Hematopoietic multipotent progenitor cell treated with erythropoietin and hydrocortisone succinate and interleukin-3 and kit ligand, for 6 days (in vitro differentiated cells): ENCODE measurements at regions not wholly inside any gene's neighbourhood (a gene's known extent, or its start where the extent isn't known, plus 50 kb on each side); places are given as distances from the start of the nearest gene placed in this dataset.

ENCODE experiments used
- DNase-seq: peaks from one replicate; pipeline ENCODE4 v3.0.0-alpha.2; 2015

DNA sequence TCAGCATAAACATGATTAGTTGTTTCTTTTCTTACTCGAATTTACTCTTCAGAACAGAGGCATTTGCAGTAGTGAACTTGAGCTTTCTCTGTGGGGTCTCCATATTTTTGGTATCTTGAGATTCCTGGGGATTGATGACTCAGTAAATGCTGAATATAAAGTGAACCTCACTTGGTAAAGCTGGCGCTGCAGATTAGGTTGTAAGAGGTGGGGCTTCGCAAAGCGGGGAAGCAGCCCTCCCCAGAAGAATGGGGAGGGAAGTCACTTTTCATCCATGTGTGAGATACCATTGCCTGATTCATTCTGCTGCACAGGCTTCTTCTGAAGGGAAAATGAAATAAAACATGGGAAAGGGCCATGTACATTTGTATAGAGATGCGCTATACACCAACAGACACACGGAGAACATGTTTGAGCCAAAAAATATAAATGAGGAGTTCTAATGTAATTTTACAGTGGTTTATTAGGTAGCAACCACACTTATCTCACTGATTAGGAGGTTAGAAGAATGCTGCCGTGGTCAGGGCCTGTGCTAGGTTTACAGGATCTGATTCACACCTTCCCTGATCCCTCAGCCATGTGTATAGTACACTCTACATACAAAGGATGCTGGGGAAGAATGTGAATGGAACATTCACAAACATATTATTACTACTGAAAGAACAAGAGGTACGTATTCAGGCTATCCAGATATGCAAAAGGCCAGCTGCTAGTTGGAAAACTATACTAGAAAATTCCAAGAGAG, 63.5 kb downstream of the DNTTIP2 start:
- DNase-seq: peak; percentile 54

DNA sequence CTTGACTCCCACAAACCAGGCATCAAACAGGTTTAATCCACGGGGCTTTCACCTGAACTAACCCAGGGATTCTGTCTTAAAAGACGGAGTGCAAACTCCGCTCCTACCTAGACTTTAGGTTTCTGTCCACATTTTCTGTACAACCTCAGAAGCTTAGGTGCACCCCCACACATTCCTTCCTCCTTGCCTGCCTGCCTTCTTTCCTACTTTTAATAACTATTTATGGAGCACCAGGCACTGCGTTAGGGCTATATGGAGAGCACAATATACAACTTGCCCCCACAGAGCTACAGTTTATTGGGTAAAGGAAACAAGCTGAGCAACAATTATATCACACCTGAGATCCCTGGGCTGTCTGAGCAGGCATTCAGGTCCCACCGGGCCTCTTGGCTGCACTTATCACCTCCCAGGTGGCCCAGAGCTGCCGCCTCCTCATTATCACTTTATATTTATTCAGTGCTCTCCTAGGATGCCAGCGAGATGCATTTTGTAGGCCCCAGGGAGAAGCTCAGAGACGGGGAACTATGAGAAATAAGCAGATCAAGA, 64.1 kb downstream of the DNTTIP2 start:
- no peak for DNase-seq

DNA sequence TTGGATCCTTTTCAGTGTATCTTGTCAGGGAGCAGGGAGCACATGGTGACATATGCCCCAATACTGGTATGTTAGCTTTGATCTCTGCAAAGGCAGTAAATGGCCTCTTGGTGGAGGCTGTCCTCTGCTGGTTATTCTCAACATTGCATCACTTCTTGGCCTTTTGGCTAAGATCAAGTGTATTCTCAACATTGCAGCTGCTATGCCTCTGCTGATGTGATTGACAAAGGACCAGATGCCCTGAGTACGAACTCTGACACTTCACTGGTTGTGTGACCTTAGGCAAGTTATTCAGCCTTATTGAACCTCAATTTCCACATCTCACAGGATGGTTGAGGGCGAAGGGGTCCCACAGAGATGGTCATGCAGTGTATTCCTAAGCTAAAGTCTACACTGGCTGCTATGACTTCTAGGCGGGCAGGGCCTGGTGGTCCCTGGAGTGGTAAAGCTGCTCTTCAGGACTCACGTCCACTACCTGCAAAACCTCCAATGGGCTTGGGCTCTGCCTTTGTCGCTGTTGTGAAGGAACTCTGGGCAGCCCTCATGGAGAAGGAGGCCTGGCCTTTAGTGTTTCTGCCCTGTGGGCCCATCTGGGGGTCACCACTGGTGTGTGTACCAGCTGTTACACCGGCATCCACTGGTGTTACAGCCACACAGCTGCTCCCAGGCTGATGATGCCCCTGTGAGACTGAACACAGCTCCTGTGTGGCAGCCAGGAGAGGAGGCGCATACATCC, 64.8 kb downstream of the DNTTIP2 start:
- peak; percentile 90 for DNase-seq

DNA sequence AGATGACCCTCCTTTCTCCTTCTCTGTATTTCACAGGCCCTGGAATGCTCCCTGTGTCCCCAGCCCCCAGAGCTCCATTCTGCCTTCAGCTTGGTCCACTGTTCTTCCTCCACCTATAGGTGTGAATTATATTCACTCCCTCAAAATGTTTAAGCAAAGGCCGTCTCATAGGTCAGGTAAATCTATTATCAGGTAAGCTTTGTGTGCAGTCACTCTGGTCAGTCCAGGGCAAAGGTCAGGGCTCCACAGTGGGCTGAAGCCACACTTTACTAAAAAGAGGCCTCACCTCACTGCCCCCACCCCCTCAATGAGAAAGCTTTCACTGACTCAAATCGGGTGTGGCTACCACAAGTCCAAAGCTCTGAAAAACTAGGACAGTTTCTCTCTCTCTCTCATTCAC, 65.9 kb downstream of the DNTTIP2 start:
- DNase-seq: peak; percentile 14

DNA sequence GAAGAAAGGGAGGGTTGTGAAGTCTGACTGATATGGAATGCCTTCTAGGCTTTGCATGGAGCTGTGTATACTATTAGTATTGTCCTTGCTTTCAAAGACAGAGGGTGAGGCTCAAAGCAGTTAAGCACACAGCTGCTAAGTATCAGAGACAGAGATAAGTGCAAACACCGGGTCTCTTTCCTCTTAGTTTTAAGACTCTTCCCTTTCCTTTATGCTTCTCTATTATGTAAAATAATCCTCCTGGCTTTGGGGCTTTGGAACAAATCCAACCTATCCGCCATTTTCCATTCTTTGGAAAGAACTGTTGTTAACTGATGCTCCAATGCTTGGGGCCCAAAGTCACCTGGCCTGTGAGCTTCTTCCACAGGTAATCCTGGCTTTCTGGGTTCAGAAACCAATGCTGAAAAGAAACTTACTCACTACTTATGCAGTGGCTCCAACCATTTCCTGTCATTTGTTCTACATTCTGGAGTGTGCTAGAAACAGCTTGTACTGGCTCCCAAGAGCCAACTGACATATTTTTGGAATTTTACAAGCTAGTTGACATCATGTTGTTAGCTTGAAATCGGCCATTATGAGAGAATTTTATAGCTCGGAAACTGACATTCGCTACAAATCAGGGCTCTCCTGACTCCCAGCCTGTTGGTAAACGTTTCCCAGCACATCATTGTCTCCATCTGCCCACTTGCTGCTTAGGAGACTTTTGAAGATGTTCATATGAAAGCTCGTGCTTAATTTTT, 67.5 kb downstream of the DNTTIP2 start:
- no peak for DNase-seq

DNA sequence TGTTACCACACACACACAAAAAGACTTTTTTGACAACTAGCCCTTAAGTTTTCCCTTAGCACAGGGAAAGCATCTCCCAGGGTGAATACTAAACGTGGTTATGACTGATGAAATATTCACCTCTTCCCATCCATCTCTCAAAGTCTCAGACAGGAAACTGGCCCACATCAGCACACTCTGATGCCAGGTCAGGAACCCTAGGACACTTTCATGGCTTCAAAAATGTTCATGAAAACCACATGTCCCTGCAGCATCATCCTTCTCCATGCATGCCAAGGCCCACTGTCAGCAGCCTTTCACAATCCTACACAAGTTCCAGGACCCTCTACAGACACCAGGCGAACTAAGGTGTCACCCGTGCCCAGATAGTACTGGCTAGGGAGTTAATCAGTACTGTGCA, 68.7 kb downstream of the DNTTIP2 start:
- DNase-seq: no peak

DNA sequence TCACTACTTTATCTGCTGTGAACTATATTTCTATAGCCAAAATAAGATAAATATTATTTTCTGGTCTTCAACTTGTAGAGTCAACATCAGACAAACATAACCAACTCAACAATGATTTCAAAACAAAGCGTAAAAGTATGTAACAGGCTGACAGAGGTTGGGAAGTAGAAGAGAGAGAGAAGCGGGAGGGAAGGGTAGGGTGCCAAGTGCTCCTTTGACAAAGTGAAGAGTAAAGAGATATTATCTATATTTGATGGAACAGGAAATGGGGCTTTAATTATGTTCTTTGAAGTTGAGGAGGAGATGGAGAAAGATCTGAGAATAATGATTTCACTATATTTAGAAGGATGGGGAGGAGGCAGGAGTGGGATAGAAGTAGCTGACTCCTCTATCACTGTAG, 70.1 kb downstream of the DNTTIP2 start:
- no peak for DNase-seq

DNA sequence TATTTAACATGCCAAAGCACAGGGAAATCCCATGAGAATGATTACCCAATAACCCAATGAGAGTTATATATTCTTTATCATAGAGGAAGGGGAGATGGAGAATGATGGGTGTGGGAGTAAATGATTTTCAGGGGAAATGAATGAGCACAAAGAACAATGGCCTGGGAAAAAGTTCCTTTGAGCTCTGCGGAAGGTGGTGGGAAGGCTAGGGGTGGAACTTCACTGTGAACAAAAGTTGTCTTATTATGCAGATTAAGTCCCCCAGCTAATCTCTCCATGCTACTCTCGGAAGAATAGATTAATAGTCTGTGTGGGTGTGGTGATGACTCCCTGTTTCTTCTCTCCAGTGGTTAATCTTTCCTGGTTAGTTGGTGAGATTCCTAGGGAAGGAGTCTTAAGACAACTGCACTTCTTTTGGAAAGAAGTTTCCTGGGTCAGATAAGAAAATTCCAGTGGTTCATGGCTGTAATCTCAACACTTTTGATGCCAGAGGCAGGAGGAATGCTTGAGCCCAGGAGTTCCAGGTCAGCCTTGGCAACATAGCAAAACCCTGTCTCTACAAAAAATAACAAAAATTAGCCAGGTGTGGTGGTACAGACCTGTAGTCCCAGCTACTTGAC, 71.6 kb downstream of the DNTTIP2 start:
- DNase-seq: no peak

DNA sequence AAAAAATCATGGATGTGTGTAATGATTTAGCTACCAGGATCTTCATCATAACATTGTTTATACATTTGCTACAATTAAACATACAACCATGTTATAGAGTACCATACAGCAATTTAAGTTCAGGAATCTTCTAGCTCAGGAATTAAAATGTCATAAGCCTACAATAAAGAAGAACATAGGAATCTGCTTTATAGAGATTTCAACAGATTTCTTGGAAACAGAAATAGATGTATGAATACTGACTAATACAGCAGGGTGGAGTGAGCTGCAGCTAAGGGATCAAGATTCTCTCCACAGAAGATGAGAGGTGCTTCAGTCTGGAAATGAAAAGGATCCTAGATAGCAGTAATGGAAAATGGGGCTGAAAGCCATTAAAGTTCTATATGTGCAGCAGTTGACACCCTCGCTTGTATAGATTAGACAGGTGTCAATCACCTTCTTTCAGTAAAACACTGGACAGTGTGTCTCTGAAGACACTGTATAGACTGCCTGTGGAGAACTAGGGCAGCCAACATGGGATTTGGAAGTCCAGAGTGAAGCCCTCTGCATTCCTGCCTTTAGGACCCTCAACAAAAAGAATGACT, 73.9 kb downstream of the DNTTIP2 start:
- no peak for DNase-seq

DNA sequence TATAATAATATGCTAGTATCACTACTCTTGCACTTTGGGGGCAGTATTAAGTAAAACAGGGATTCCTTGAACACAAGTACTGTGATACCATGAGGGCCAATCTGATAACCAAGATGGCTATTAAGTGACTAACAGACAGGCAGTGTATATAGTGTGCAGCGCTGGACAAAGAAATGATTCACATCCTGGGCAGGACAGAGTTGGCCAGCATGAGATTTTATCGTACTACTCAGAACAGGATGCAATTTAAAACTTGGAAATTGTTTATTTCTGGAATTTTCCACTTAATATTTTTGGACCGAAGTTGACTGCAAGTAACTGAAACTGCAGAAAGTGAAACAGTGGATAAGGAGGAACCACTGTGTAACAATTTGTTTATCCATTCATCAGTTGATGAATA, 74.6 kb downstream of the DNTTIP2 start:
- DNase-seq: no peak

DNA sequence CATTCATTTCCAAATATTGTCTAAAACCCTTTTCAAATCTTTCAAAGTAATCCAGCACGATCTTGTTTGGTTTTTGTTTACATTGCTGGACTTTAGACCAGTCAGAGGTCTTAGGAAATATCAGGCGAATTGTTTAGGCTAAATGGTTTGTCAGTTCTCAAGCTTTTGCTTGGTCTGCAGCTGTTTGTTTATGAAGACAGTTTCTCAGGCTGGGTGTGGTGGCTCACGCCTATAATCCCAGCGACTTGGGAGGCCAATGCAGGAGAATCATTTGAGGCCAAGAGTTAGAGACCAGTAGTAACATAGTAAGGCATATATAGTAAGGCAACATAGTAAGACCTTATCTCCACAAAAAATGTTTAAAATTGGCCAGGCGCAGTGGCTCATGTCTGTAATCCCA, 77.5 kb downstream of the DNTTIP2 start:
- DNase-seq: no peak

DNA sequence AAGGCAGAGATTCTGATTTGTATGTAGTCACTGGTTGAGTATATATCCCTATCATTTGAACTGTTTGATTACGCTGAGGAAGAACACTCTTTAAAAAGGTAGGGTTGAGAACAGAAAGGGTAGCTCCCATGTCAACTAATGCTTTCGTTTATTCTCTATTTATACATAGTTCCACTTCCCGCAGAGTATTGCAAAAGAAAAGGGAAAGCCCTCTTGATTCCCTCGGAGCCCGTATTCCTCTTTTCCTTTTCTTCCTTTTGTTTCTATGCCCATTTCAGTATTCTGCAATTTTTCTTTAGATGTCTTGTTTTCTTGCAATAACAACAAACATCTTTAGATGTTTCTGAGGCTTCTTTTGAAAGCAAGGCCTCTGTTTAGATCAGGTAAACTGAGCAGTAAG, 78.2 kb downstream of the DNTTIP2 start:
- DNase-seq: no peak

DNA sequence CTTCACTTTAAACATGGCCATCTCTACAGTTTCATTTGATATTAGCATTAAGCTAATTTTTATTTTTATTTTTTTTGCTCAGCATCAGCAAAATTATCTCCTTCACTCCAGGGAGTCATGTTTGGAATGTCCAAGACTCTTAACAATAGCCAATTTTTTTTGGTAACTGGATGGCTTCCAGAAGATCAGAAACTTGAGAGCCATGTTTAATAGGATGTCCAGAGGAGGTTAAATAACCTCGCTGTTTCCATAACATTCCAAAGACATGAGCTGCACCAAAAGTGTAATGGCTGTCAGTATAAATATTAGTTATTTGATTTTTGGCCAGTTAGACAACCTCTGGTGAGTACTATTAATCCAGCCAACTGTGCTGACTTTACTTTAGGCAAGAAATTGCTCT, 80.7 kb downstream of the DNTTIP2 start:
- no peak for DNase-seq

DNA sequence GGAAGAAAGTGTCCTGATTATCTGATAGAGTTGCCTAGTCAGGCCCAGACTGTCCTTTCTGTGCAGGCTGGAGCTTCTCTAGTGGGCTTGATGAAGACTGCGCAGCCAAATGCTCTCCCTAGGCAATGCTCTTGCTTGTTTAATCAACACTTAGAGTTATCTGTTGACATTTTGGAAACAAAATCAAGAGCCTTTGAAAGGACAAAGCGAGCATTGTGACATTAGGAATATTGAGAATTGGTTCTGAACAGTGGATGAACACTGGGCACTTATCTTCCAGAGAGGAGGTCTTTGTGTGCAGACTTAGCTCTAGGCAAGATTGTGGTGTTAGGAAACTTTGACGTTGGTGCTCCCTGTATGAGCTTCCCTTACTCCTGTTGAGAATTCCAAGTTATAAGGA, 94.5 kb downstream of the DNTTIP2 start:
- DNase-seq: peak; percentile 9

DNA sequence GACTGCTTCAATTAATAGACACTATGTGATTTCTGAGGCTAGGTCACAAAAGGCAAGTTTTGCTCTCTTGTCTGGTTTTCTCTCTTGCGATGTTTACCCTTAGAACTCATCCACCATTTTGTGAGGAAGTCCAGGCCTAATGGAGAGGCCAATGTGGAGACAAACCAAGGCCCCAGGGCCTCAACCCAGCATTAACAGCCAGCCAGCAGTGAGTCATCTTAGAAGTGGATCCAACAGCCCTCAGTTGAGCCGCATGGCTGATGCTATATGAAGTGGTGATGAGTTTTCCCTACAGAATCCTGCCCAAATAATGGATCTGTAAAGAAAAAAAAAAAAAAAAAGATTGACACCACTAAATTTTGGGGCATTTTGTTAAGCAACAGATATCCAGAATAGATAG, 95.1 kb downstream of the DNTTIP2 start:
- no peak for DNase-seq

DNA sequence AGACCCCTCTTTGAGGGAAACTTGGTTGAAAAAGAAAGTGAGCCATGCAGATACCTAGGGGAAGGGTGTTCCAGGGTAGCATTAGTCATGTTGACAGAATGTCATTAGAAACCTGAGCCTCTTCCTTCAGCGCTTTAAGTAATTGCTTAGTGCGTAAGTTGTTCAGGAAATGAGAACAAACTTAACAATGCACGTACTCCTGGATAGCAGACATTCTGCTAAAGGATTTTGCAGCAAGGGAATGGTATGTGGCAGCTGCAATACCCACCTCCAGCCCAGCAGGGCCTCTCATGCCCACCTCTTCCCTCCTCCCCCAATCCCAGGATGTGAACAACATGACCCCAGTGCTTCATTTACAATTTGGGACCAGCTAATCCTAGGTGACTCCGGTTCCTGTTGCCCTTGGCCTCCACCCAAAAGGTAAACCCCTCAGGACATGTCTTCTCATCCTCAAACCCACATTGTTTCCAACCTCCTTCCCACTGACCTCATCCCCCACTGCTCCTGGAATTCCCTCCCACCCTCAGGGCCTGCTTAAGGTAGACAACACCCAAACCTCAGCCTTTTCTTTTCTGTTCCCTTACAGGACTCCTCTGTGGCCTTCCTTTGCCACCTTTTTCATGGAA, 98.0 kb upstream of the BCAR3 start:
- DNase-seq: no peak

DNA sequence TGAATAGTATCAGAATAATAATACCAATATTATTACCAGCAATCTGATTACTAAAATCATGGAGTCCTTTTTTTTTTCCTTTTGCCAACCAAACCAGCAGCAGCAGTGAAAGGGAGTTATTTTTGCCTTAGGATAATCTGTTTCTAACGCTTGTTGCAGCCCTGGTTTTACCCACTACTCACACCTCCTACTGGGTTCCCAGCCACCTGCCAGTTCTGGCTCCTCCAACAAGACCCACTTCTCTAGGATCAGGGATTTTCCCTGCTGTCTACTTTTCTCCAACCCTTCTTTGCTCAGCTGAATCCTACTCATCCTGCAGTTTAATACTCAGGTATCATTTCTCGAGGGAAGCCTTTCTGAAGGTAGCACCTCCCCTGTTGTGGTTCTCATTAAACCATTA, 96.8 kb upstream of the BCAR3 start:
- DNase-seq: no peak

DNA sequence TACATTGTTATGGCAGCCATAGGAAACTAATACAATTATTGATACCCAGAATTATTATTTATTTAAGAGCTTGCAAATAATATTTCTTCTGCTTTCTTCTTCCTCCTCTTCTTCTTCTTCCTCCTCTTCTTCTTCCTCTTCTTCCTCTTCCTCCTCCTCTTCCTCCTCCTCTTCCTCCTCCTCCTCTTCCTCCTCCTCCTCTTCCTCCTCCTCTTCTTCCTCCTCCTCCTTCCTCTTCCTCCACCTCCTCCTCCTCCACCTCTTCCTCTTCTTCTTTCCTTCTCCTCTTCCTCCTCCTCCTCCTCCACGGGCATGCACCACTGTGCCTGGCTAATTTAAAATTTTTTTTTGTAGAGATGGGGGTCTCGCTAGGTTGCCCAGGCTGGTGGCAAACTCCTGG, 95.6 kb upstream of the BCAR3 start:
- no peak for DNase-seq

DNA sequence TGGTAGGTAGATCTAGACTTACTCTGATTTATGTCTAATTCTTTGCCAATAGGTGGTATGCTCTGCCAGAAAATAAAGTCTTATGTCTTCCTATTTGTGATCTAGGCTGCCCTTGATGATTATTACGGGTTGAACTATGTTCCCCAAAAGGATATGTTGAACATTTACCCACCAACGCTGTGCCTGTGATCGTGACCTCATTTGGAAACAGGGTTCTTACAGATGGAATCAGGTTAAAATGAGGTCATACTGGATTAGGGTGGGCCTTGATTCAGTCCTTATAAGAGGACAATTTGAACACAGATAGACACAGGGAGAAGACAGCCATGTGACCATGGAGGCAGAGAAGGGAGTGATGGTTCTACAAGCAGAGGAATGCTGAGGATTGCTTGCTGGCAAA, 95.1 kb upstream of the BCAR3 start:
- DNase-seq: no peak

DNA sequence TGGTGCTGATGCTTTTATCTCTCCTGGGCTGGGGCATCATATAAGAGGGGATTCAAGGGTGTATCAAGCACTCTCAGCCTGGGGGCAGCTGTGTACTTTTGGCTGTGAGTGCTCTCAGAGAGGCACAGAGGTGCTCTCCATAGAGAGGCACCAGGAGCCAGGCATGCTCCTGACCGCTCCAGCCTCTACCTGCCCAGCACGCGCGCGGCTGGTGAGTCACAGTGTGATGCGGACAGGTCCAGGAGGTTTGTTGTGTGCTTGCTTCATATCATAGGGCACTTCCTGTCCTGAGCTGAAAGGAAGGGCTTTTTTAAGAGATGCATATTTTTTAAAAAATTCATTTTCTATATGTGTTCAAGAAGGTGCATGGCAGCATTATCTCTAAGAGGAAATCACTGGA, 93.6 kb upstream of the BCAR3 start:
- no peak for DNase-seq

DNA sequence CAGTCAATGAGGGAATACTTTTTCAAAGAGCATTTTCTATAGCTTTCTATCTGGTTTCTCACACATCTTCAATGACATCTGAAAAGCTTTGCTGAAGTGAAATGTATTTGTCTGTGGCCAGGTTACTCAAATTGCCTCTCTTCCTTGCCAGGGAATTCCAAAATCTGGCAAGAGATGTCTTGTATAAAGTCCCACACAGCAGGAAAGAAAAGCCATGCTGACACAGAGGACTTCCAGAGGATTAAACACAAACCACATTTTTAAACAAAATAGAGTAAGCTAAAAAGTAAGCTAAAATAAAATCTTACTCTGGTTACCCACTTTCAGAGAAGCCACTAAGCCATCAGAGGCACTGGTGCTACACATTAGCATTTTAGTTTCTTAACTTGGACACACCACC, 93.1 kb upstream of the BCAR3 start:
- no peak for DNase-seq

DNA sequence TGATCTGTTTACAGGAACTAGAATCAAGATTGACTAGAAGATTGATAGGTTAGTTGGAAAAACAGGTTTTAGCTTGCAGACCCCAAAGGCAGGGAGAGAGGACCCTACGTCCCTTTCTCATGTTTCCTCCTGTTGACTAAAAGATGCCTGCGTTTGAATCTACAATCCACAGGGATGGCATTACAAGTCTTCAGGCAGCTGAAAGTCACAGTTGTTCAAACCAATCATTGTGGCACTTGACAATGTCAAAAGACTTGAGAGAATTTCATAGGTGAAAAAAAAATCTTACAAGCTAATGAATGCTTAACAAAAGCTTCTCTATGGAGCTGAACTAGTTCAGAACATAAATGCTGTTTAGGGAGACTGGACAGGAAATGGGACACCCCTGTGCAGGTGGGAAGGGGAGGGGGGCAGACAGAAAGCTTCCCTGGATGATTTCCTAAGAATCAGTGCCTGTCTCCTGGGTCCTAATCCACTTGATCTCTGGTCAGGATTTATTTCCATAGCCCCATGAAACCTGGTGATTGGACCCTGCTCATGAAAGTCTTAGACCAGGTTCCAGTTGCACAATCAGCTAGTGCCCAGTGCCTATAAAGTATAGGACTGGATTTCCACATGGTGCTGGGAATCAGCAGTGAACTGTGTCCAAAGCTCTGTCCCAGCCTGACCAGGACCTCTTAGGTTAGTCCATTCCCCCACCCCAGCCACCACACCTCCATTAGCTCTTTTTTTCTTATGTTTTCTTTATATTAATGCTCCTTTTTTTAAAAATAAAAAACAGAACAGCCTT, 91.6 kb upstream of the BCAR3 start:
- DNase-seq: no peak
